ENCODE measurements at regions not wholly inside any gene's neighbourhood (a gene's known extent, or its start where the extent isn't known, plus 50 kb on each side); places are given as distances from the start of the nearest gene placed in this dataset.
"Not testable (repeated sequence)": the region's sequence is repeated elsewhere in the genome, so short reads cannot be mapped to it uniquely, and the experiment has no call there.

DNA sequence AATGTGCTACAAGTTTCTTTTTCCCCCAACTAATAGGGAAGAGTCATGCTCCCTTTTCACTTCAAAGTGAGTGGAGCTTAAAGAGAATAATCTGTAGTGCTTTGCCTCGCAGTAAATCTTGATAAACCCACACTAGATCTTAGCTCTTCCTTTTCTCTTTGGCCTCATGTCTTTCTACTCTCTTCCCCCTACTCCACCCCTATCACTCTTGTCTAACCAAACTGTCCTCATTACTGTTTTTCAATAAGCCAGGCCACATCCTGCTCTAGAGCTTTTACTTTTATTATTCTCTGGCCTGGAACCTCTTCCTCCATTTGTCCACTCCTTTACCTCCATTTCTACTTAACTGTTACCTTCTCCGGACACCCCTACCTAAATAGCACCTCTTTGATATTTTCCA is 291.0 kb upstream of the SATB1 start:
- no peak overlapping the region for H3K4me3 ChIP-seq (ENCODE audit: control insufficient read depth, low read depth, low read length)
- TF ChIP-seq, protein P1, sequence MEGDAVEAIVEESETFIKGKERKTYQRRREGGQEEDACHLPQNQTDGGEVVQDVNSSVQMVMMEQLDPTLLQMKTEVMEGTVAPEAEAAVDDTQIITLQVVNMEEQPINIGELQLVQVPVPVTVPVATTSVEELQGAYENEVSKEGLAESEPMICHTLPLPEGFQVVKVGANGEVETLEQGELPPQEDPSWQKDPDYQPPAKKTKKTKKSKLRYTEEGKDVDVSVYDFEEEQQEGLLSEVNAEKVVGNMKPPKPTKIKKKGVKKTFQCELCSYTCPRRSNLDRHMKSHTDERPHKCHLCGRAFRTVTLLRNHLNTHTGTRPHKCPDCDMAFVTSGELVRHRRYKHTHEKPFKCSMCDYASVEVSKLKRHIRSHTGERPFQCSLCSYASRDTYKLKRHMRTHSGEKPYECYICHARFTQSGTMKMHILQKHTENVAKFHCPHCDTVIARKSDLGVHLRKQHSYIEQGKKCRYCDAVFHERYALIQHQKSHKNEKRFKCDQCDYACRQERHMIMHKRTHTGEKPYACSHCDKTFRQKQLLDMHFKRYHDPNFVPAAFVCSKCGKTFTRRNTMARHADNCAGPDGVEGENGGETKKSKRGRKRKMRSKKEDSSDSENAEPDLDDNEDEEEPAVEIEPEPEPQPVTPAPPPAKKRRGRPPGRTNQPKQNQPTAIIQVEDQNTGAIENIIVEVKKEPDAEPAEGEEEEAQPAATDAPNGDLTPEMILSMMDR (conservative IDR thresholded peaks at IDR 0.05; ENCODE audit: control insufficient read depth, insufficient read depth, low read depth, low read length): no peak
- no peak for DNase-seq (ENCODE audit: low read depth)

DNA sequence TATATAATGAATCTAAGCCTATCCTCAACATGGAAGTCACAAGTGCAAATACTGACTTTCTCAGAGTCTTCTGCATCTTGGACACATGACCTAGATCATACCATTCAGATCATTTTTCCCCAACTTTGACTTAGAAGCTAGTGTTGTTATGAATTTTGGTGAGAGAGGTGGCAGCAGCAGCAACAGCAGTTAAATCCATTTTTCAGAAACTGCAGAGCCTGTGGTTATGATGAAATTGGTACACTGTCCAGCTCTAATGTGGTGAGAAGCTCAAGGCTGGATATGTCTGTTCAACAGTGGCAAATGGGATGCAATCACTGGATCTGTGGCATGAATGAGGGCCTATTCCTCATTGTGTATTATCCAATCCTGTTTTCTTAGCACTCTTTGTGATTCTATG is 290.1 kb upstream of the SATB1 start:
- DNase-seq (ENCODE audit: low read depth): no peak
- TF ChIP-seq, protein P1 (conservative IDR thresholded peaks at IDR 0.05; ENCODE audit: control insufficient read depth, insufficient read depth, low read depth, low read length): no peak
- H3K4me3 ChIP-seq (ENCODE audit: control insufficient read depth, low read depth, low read length): no peak overlapping the region

DNA sequence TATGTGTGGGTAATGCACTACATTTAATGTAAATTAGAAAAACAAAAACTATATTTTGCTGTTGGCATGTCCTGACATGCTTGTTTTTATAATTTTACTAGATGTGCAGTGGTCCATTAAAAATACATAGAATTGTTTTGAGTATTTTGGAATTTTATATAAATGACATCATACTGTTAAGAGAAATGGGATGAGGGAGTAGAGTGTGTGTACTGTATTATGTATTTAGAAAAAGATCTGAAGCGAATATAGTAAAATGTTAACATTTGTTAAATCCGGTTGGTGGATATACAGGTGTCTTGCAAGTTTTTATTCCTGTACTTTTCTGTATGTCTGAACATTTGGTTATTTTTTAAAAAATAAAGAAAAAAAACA is 288.4 kb upstream of the SATB1 start:
- TF ChIP-seq, protein P1 (conservative IDR thresholded peaks at IDR 0.05; ENCODE audit: control insufficient read depth, insufficient read depth, low read depth, low read length): no peak
- no peak for DNase-seq (ENCODE audit: low read depth)
- H3K4me3 ChIP-seq (ENCODE audit: control insufficient read depth, low read depth, low read length): no peak overlapping the region

GRCh38 chr3:18712713-18713576 is 287.8 kb upstream of the SATB1 start:
- no peak overlapping the region for H3K4me3 ChIP-seq (ENCODE audit: control insufficient read depth, low read depth, low read length)
- TF ChIP-seq, protein P1 (conservative IDR thresholded peaks at IDR 0.05; ENCODE audit: control insufficient read depth, insufficient read depth, low read depth, low read length): no peak
- no peak for DNase-seq (ENCODE audit: low read depth)

GRCh38 chr3:18704326-18704725 is 279.2 kb upstream of the SATB1 start:
- no peak for DNase-seq (ENCODE audit: low read depth)
- TF ChIP-seq, protein P1 (conservative IDR thresholded peaks at IDR 0.05; ENCODE audit: control insufficient read depth, insufficient read depth, low read depth, low read length): no peak
- no peak overlapping the region for H3K4me3 ChIP-seq (ENCODE audit: control insufficient read depth, low read depth, low read length)

- TF ChIP-seq, protein P1 (conservative IDR thresholded peaks at IDR 0.05; ENCODE audit: control insufficient read depth, insufficient read depth, low read depth, low read length): no peak
- H3K4me3 ChIP-seq (ENCODE audit: control insufficient read depth, low read depth, low read length): no peak overlapping the region
- no peak for DNase-seq (ENCODE audit: low read depth)
Observed at GRCh38 chr3:18703798-18704197, 278.7 kb upstream of the SATB1 start.

DNA sequence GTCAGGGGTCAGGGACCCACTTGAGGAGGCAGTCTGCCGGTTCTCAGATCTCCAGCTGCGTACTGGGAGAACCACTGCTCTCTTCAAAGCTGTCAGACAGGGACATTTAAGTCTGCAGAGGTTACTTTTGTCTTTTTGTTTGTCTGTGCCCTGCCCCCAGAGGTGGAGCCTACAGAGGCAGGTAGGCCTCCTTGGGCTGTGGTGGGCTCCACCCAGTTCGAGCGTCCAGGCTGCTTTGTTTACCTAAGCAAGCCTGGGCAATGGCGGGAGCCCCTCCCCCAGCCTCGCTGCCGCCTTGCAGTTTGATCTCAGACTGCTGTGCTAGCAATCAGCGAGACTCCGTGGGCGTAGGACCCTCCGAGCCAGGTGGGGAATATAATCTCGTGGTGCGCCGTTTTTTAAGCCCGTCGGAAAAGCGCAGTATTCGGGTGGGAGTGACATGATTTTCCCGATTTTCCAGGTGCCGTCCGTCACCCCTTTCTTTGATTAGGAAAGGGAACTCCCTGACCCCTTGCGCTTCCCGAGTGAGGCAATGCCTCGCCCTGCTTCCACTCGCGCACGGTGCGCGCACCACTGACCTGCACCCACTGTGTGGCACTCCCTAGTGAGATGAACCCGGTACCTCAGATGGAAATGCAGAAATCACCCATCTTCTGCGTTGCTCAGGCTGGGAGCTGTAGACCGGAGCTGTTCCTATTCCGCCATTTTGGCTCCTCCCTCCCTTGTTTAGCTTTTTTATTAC is 268.6 kb upstream of the SATB1 start:
- not testable (repeated sequence) for H3K4me3 ChIP-seq (ENCODE audit: control insufficient read depth, low read depth, low read length); DNase-seq (ENCODE audit: low read depth)
